ENCODE measurements at regions not wholly inside any gene's neighbourhood (a gene's known extent, or its start where the extent isn't known, plus 50 kb on each side); places are given as distances from the start of the nearest gene placed in this dataset.

GRCh38 chr12:4031703-4032291 lies 158.6 kb upstream of the PARP11 start:
- H3K27ac ChIP-seq, result peak overlapping the region; percentile 63 to 95 (median 89)
- WGBS, 2 donors, result 52 to 61% methylated on average over 16 to 30 of the region's 30 CpGs
- ATAC-seq, result peak; percentile 25
- H3K36me3 ChIP-seq (replicated peaks in 1 of 2; ENCODE audit: insufficient read depth in 1 of 2, low read depth in 2 of 2), result no peaks in the 10 kb centered on the region
- no peaks in the 10 kb centered on the region for H3K27me3 ChIP-seq
- TF ChIP-seq CTCF (IDR thresholded peaks at IDR 0.05) (no peak), POLR2A (IDR thresholded peaks at IDR 0.05) (no peak)
- peak; percentile 37 to 62 (median 47) for DNase-seq
- H3K4me1 ChIP-seq, result peaks cover 50% of the 10 kb centered on the region
- no peaks in the 10 kb centered on the region for H3K9me3 ChIP-seq
- no peak overlapping the region for H3K4me3 ChIP-seq
- intact Hi-C loops (cut with DNase I), result loop anchor here (10.0 kb wide), 1 partner anchor 147 kb away; no protein-coding TSS in a partner anchor

DNA sequence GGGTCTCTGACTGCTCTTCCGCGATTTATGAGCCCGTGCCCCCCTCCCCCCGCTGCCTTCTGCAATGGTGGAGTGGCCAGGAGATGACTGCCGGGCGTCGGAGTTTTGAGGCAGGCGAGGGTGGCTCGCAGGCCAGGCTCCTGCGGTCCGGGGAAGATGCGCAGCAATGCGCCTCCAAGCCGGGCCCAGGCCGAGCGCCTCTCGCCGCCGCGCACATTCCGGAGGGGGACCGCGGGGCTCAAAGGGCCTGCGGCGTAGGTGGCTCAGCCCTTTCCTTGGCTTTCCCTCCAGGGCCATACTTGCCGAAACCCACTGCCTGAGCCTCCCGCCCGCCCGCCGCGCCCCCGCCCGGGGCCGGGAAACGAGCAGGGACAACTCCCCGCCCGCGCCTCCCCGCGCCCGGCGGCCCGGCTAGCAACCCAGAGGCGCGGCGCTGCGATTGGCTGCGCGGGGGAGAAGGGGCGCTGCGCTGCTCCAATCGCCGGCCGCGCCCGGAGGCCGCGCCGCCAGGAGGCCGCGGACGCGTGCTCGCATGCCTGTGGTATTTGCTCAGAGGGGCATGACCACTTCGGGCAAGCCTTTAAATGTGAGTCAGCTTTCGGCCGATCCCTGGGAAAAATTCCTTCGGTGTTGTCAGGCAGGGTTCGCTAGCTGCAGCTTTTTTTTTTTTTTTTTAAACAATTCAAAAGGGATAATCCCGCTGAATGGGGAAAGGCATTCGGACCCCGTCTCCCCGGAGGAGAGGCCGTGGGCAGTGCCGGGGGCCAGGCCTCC lies 157.9 kb upstream of the PARP11 start:
- Histone ChIP-seq H3K4me3 (no peak overlapping the region), H3K36me3 (replicated peaks in 1 of 2; ENCODE audit: insufficient read depth in 1 of 2, low read depth in 2 of 2) (no peaks in the 10 kb centered on the region), H3K27ac (peak overlapping the region; percentile 81 to 95 (median 89)), H3K27me3 (no peaks in the 10 kb centered on the region), H3K9me3 (no peaks in the 10 kb centered on the region), H3K4me1 (peaks cover 57% of the 10 kb centered on the region)
- intact Hi-C loops (cut with DNase I), result loop anchor here (10.0 kb wide), 1 partner anchor 146 kb away; no protein-coding TSS in a partner anchor
- TF ChIP-seq CTCF (IDR thresholded peaks at IDR 0.05) (peak in 4 of 7 experiments; percentile 3 to 41 (median 23)), POLR2A (IDR thresholded peaks at IDR 0.05) (peak; percentile 59 to 79 (median 70))
- DNase-seq (peak; percentile 93 to 95 (median 95)), ATAC-seq (peak; percentile 98)
- 2 to 9% methylated on average over 17 to 65 of the region's 75 CpGs for WGBS, 2 donors

GRCh38 chr12:4027412-4027811 lies 154.2 kb upstream of the PARP11 start:
- no peak for DNase-seq
- Histone ChIP-seq H3K36me3 (replicated peaks in 1 of 2; ENCODE audit: insufficient read depth in 1 of 2, low read depth in 2 of 2) (no peaks in the 10 kb centered on the region), H3K4me3 (no peak overlapping the region), H3K27ac (peak overlapping the region in 3 of 4 donors; percentile 19 to 81 (median 41)), H3K9me3 (no peaks in the 10 kb centered on the region), H3K4me1 (peaks cover 71% of the 10 kb centered on the region), H3K27me3 (no peaks in the 10 kb centered on the region)
- no peak for ATAC-seq
- 56 to 72% methylated on average over 4 of the region's 4 CpGs for WGBS, 2 donors
- no peak for TF ChIP-seq CTCF (IDR thresholded peaks at IDR 0.05)
- TF ChIP-seq POLR2A (IDR thresholded peaks at IDR 0.05), result no peak
- intact Hi-C loops (cut with DNase I), result no loop called here

DNA sequence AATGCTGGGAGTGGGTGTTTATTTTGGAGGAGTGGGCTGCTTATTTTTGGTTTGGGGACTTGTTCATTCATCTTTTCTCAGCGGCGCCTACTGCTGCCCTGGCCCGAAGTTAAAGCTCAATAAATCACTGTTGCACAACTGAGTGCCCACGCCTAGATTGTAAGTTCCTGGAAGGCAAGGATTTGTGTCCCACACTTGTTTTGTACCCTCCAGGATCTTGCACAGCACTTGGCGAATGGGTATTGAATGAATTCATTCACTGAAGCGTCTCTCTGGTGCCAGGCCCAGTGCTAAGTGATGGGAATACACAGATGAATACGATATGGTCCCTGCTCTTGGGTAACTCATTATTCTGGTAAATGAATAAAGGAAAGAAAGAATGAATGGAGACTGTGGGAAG lies 153.3 kb upstream of the PARP11 start:
- Histone ChIP-seq H3K9me3 (no peaks in the 10 kb centered on the region), H3K4me1 (peaks cover 62% of the 10 kb centered on the region), H3K27ac (peak overlapping the region in 3 of 4 donors; percentile 79 to 81 (median 81)), H3K4me3 (no peak overlapping the region), H3K27me3 (no peaks in the 10 kb centered on the region), H3K36me3 (replicated peaks in 1 of 2; ENCODE audit: insufficient read depth in 1 of 2, low read depth in 2 of 2) (no peaks in the 10 kb centered on the region)
- intact Hi-C loops (cut with DNase I), result no loop called here
- TF ChIP-seq POLR2A (IDR thresholded peaks at IDR 0.05) (no peak), CTCF (IDR thresholded peaks at IDR 0.05) (no peak)
- DNase-seq, result no peak
- no peak for ATAC-seq
- WGBS, 2 donors, result 78 to 80% methylated on average over 7 of the region's 7 CpGs
